IPS DF 19.7 (cell line): ENCODE measurements at regions not wholly inside any gene's neighbourhood (a gene's known extent, or its start where the extent isn't known, plus 50 kb on each side); places are given as distances from the start of the nearest gene placed in this dataset.

Experiments used
- DNase-seq: peaks from one replicate; pipeline ENCODE4 v3.0.0-alpha.2; 2013; ENCODE audit warnings: low read depth, low spot score

DNA sequence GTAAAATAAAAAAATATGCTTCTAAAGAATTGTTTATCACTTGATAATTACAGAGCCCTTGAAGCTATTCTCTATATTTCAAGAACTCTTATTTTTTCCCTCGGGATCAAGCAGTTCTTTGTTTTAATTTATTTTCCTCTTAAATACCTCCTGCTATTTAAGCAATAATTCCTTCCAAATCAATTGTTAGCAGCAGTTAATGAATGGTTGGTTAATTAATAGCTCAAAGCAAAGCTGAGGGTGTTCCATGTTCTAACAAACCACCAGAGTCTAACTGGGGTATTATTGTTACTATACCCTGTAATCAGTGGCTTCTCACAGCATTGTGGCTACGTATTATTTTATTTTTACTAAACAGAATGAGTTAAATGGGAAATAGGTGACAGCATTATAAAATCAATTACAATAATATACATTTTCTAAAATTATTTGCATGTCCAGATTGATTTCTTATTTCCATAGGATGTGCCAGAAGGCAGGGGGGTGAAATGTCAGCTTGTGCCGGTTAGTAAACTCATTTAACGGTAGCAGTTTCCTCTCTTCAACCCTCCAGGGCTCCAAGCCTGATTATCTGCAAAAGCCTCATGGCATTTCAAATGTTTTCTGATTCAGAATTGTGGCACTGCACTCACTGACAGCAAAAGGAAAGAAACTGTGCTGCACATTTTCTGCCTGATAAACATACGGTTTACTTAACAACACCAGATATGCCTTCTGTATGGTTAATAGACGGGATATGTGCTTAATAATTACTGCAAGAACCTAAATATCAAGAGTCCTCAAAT lies 286.9 kb upstream of the EMCN start:
- no peak for DNase-seq

DNA sequence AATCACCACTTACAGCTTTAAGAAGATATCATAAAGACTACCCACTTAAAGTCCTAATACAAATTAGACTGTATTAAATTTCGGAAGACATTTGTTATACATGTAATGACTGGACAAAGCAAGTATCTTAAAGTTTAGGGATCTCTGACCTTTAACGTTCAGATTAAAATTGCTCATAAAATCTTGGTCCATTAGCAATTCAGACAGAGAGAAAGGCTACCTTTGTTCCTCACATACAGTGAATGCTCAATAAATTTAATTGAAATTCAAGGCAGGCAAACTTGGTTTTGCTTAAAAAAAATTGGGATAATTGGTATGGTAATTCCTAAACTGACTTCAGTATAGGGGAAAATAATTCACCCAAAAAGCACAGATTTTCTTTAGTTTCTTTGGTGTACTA lies 285.9 kb upstream of the EMCN start:
- DNase-seq, result no peak

DNA sequence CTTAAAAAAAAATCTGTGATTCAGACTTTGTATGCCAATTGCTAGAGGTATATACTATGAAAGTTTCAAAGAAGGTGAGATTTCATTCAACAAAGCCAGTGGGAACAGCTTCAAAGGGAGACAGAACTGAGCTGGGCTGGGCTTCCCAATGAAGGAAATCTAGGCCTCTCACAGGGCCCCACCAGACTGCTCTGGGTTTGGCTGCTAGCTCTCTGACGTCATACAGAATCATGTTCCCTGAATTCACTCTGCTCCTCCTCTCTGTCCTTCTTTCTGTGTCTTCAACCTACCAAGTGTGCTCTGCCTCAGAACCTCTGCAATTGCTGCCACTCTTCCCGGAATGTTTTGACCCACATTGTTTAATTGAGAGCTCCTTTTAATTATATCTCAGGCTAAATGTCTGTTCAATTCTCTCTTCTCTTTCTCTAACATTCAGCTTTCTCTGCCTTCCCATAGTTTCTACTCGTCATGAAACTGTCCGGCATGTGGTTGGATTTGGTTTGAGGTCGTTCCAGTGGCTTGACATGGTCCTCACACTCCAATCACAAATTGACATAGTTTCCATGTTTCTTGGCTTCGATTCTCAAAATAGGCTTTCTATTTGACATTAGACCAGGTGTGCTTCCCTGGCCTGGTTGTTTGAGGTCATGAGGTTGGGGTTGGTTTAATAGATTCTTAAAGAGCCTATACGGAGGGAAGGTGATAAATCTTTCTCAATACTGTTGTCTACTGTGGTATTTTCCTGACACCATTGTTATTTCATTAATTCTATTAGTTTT lies 282.1 kb upstream of the EMCN start:
- no peak for DNase-seq

DNA sequence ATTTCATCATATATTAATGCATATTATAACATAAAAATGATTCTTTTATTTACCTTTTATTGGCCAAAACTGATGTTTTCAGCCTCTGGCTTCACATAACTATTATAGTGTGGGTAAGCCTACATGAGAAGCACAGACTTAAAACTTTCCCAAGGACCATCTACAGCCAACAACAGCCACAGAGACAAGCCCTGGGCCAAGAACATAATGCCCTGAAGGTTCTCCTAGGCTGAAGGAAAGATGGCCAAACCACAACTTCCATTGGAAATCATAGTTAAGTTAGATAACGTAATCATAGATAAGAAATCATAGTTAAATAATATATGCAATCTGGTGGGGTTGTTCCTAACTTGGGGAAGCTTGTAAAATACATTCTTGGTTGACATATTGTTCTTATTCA lies 280.0 kb upstream of the EMCN start:
- no peak for DNase-seq

DNA sequence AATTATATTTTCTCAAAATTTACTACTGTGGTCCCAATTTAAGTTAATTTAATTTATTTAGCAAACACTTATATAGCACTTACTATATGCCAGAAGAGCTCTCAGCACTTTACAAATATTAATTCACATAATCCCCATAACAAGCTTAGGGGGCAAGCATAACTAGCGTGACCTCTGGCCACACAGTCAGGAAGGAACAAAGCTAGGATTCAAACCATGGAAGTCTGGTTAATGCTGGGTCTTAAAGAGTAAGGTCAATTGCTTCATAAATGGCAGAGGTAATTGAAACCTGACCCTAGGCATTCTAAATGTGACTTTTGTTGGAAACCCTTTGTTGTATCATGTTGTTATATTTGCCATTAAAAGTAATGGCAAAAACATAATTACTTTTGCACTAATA lies 279.5 kb upstream of the EMCN start:
- no peak for DNase-seq

DNA sequence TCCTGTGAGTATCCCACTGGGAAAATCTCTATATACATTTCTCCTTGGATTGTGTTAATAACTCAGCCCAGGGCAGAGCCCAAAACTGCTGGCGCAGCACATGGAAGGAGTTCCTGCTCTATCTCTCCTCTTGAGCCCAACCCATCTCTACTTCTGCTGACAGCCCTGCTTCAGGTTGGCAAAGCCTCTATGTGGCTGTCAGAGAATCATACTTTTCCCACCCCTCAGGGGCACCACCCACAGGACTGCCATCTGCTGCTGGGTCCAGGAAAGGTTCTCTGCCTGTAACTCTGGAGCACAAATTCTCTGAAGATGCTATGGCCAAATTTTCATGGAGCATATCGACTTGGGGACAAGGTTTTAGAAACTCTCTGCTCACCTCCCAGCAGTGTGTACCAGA lies 278.5 kb upstream of the EMCN start:
- no peak for DNase-seq

DNA sequence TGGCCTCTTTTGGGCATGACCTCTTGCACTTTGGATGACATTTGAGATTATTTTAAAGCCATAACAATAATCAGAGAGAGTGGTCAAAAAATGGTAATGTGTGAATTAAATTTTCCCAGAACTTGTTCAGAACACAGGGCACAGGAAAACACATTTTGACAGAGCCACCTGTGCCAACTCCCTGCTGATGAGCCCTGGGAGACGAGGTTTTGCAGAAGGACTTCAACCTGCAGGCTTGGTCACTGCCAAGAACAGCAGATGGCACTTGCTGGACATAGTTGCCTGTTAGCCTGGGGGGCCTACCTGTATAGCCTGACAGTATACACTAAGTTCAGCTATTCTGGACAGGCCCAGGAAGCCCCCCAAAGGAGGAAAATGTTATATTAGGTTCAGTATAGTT lies 277.8 kb upstream of the EMCN start:
- DNase-seq, result no peak

DNA sequence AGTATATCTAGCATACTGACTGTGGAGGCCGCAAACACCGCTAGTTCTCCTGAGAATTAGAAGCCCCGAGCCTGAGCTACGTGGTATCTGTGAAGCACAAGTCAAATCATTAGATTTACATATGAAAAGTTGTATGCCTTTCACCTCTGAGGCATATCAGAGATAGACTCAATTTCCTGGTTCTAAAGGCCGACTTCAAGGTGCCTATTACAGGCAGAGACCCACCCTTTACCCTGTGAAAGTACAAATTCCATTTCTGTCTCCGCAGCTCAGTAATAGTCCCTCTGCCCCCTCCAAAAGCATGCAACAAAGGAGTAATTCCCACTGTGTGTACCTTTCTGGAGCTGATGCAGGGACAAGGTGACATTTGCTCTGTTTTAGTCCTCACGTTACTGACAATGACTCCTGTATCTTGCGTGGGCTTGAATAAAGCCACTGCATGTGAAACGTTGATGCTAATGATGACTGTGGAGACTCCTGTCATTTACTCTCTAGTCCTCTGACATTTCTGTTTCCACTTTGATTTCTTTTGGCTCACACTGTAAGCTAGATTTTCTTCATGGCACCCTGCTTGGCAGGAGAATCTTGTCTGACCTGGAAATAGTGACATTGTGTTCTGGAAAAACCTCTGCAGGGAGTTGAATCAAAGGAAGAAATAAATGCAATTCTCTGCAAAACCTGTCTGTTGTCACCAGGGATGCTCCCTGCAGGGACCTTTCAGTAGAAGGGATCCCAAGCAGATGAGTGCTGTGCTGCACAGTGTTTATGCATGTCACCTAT lies 273.2 kb upstream of the EMCN start:
- DNase-seq, result no peak

DNA sequence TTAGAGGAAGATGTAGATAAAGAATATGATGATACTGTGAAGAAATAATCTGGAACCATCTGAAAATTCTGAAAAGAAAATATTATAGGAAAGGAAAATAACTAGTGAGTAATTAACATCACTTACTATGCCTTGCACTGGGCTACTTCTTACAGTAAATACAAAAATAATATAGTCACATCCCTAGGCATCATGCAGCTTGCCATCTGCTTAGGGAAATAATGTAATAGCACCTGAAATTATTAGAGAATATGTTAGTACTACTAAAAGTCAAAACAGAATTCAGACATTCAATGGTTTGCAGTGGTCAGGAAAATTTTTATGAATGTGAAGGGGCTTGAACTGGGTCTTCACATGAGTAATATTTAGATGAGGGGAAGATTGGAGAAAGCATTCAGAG lies 272.2 kb upstream of the EMCN start:
- DNase-seq, result no peak

DNA sequence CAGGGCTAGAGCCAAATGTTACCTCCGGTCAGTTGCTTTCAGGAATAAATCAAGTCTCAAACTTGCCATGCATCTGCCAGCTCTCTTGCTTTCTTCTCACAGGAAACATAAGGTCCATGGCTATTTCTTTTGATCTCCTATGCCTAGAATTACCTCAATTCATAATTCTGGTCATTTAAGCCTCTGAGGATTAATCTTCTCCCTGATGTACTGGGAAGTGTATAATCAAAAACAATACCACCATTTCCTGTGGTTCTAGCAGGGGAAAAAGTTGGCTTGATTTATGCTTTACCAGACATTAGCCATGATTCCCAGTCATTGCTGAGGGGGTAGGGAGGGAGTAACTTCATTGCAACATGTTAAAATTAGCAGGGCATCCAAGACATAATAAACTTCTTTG lies 268.7 kb upstream of the EMCN start:
- no peak for DNase-seq

DNA sequence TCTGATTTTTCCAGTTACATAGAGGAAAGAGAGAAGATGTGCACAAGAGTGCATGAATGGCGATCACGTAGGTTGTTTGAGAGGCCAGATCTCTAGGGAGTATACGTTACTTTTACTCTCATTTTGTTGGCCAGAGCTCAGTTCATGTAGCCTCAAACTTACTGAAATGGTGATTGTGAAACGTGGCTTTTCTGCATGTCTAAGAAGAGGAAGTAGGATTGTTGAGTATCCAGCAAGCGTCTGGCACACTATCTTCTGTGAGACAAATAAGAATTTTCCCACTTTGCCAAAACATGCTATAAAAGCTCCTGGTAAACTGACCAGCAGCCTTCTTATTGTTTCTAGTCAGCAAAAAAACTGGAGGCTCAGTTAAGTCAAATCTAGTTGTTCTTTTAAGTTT lies 264.5 kb upstream of the EMCN start:
- no peak for DNase-seq

DNA sequence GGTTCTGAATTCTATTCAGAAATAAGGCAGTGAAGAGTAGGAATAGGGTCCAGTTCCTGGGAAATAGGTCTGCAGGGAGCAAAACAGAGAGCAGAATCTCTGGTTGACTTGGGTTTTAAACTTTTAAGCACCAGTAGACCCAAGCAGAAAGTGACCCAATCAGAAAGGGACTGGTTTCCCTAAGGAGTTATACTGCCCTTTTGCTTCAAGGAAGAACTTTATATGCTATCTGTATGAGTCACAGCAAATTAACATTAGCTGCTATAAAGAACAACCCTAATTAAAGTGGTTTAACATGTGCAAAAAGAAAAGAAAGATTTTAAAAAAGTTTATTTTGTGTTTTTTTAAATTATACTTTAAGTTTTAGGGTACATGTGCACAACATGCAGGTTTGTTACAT lies 263.6 kb upstream of the EMCN start:
- DNase-seq, result no peak

DNA sequence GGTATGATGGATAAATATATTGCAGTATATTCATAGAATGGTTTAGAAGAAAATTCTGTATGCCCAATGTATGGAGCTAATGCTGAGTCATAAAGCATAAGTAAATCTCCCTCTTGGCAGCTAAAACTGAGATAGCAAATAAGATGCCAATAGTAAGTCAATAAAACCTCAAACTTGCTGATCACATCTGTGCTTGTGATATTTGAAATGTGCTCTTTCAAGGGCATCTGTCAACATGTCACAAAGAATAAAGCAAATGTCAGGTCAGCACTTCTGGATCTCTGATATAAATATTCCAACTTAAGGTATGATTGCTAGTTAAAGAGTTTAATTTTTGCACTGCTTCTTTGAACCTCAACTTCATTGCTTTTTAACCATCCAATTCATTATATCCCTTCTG lies 262.3 kb upstream of the EMCN start:
- no peak for DNase-seq

DNA sequence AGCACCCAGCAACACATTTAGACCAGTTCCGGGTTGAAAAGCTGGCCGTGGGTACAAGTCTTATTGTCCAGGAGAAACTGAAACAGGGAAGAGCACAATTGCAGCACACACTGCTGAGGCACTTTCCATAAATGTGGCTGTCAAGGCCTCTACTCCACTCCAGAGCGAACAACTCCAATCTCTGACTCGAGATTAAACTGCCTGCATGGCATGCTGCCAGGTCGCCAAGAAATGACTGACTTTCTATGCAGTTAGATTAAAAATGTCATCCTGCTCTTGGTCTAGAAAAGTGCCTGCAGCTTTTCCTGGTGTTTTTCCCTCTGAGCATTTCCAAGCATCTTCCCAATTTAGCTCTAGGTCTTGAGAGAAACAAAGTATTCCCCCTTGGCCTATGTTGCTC lies 260.6 kb upstream of the EMCN start:
- DNase-seq, result no peak

DNA sequence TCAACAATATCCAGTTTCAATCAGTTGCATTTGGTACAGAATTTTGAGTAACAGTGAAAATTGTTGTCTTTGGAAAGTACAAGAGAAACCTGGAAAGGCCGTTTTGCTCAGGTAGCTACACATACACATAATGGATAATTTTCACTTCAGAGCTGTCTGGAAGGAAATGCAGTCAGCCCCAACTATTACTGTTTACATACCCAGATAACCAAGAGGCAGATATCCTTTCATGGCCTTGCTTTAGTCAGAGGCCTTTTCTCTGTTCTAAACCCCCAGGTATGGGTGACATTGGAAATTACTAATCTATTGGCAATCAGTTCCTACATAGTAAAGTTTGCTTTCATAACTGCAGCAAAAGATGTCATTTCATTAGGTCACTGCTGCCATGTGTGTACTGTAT lies 244.9 kb upstream of the EMCN start:
- no peak for DNase-seq

DNA sequence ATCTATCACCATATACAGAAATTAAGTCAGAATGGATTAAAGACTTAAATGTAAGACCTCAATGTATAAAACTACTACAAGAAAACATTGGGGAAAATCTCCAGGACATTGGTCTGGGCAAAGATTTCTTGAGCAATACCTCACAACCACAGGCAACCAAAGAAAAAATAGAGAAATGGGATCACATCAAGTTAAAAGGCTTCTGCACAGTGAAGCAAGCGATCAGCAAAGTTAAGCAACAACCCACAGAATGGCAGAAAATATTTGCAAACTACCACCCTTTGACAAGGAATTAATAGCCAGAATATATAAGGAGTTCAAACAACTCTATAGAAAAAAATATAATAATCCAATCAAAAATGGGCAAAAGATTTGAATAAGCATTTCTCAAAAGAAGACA lies 236.9 kb upstream of the EMCN start:
- no peak for DNase-seq

DNA sequence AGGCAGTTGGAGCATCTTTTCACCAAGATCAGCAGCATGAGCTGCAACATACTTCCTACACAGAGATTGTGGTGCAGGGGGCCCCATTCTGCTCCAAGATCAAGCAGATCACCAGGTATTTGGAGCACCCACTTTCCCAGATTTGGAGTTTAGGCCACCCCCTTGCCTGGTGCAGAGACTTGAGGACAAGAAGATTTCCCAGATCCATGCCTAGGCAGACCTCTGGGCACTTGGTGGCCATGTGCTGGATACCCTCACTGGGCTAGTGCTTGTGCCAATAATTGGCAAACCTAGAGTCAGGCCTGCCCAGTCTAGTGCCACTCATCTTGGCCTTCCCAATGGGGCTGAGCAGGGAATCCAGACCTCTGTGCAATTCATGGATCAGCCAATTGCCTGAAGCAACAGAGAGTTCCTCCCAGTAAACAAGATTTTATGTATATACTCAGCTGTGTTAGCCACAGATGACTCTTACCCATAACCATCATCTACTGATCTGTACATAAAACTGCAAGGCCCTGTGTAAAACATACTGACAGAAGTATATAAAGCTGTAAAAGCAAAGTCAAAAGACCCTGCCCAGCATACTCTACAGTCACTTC lies 228.4 kb upstream of the EMCN start:
- no peak for DNase-seq

DNA sequence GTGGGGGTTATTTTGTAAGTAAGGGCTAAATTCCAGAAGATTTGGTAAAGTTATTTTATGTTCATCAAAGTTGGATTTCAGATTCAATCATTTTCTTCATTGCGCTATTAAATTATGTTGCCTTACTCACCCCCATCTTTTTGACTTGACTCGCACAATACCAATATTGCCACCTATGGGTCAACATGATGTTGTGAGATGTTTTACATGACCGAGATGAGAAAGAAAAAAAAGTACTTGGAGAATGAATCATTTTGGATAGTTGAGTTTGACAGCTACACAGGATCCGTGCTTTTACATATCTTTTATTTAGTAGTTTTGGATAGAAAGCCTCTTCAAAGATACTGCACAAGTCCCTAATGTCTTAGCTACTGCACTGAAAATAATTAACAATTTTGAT lies 224.2 kb upstream of the EMCN start:
- no peak for DNase-seq

DNA sequence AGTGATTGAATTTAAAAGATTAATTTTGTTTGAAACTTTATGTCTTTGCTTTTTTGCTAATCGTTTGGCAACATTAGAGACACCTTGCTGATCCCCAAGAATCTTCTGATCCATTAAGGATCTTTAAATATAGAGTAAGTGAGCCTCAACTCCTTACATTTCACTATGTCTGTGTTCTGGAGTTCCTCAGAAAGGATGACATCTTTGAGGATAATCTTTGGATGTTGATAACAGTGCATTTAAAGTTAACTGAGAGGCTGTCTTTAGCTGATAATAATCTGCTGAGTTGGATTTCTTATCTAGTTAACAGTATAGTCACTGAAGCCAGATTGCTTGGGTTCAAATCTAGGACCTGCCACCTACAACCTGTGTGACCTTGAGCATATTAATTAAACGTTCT lies 221.6 kb upstream of the EMCN start:
- DNase-seq, result no peak

DNA sequence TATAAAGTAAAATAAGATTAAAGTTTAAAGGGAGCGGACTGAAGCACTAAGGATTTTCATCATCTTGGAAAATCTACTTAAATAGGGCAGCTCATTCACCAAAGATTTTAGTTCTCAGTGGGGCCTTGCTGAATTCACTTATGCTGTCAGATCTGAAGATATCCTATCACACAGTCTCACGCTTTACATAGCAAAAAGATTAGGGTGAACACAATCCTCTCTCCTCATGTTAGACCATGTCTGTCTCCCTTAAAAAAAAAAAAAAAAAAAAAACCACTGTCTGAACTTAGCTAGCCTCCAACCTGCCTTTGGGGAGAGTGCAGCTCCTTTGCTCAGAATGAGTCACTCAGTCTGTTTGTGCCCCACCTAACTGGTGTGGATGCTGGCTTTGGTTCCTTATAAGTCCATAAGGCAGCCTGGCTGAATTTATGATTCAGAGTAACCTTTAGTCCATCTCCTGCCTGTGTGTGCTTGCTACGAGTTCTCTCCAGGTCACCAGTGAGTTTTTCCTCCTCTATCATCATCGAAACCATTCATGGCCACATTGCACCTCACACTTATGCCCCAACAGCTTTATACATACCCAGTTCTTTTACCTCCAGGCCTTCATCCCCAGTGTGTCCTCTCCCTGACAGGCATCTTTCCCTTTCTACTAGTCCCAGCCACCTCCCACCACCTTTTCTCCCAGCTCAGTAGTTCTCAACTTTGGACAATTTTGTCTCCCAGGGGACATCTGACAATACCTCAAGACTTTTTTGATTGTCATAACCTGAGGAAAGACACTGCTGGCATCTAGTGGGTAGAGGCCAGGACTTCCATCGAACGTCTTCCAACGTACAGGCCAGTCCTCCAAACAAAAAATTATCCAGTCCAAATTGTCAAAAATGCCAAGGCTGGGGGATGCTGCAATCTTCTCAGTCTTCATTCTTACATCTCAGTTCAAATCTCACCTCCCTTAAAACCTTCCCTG lies 220.7 kb upstream of the EMCN start:
- DNase-seq, result no peak
